Chondrocyte (in vitro differentiated cells): ENCODE measurements at regions not wholly inside any gene's neighbourhood (a gene's known extent, or its start where the extent isn't known, plus 50 kb on each side); places are given as distances from the start of the nearest gene placed in this dataset.

ENCODE experiments used
- DNase-seq: peaks from one replicate; pipeline ENCODE4 v3.0.0; 2021; ENCODE audit warnings: mixed read lengths, low spot score
- H3K27ac Mint-ChIP-seq: one replicate; pipeline ENCODE4 v1.8.0; 2021; ENCODE audit warnings: mild to moderate bottlenecking, moderate library complexity, mixed read lengths; ENCODE audit not compliant: unreplicated experiment
- H3K27me3 Mint-ChIP-seq: 2 replicates; pipeline ENCODE4 v1.8.0; 2021; ENCODE audit warnings: low read depth, mixed read lengths
- H3K36me3 Mint-ChIP-seq: 2 replicates; pipeline ENCODE4 v1.8.0; 2021; ENCODE audit warnings: low read depth, mixed read lengths
- H3K4me1 Mint-ChIP-seq: 2 replicates; pipeline ENCODE4 v1.8.0; 2021; ENCODE audit warnings: low read depth, mild to moderate bottlenecking, mixed read lengths
- H3K4me3 Mint-ChIP-seq: one replicate; pipeline ENCODE4 v1.8.0; 2021; ENCODE audit warnings: mild to moderate bottlenecking, moderate library complexity, mixed read lengths; ENCODE audit not compliant: unreplicated experiment
- H3K9me3 Mint-ChIP-seq: 2 replicates; pipeline ENCODE4 v1.8.0; 2021; ENCODE audit warnings: low read depth, mixed read lengths
- TF ChIP-seq, protein P1 (sequence below): fragments of 200-600 bp; sonication (generic); IDR thresholded peaks from 2 replicates; pipeline ENCODE4 v1.5.0; 2021; ENCODE audit warnings: antibody characterized with exemption, mild to moderate bottlenecking, moderate library complexity

DNA sequence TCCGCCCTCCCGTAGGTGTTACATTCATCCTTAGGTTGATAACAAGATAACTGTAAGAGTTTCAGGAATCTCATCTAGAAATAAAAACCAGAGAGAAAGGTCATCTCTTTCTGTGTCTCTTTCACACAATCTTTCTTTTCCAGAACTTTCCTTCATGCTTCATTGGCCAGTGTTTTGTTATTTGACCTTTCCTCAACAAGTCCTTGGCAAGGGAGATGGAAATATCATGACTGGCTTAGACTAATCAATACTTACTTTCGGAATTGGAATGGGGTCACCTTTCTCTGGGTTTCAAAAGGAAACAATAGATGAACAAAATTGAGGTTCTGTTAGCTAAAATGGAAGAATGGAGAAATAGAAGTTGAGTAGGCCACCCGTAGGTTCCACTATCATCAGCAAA lies 72.9 kb upstream of the PPP2R5A start:
- Mint-ChIP-seq H3K36me3 (no peaks in the 10 kb centered on the region), H3K4me3 (no peak overlapping the region), H3K27me3 (peaks cover 1% of the 10 kb centered on the region), H3K27ac (no peak overlapping the region), H3K9me3 (no peaks in the 10 kb centered on the region), H3K4me1 (no peaks in the 10 kb centered on the region)
- no peak for DNase-seq
- TF ChIP-seq, protein P1, sequence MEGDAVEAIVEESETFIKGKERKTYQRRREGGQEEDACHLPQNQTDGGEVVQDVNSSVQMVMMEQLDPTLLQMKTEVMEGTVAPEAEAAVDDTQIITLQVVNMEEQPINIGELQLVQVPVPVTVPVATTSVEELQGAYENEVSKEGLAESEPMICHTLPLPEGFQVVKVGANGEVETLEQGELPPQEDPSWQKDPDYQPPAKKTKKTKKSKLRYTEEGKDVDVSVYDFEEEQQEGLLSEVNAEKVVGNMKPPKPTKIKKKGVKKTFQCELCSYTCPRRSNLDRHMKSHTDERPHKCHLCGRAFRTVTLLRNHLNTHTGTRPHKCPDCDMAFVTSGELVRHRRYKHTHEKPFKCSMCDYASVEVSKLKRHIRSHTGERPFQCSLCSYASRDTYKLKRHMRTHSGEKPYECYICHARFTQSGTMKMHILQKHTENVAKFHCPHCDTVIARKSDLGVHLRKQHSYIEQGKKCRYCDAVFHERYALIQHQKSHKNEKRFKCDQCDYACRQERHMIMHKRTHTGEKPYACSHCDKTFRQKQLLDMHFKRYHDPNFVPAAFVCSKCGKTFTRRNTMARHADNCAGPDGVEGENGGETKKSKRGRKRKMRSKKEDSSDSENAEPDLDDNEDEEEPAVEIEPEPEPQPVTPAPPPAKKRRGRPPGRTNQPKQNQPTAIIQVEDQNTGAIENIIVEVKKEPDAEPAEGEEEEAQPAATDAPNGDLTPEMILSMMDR, result no peak

DNA sequence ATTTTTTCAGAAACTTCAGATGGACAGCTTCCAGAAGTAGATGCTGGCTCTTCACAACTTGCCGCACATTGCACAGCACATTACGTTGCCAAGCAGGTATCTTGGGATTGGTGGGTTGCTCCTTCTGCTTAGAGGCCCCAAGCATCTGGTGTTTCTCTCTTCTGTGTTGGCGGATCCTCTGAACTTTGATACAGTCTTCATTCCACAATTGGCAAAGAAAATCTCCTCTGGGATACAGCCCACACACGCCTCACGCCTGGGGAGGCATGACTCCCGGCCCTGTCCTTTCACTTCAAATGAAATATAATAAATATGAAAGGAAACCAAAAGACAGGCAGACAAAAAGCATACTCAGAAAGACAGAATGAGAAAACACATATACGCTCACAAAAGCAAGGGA lies 72.3 kb upstream of the PPP2R5A start:
- no peaks in the 10 kb centered on the region for H3K36me3 Mint-ChIP-seq
- no peak overlapping the region for H3K4me3 Mint-ChIP-seq
- no peak for DNase-seq
- no peak overlapping the region for H3K27ac Mint-ChIP-seq
- no peaks in the 10 kb centered on the region for H3K4me1 Mint-ChIP-seq
- no peaks in the 10 kb centered on the region for H3K9me3 Mint-ChIP-seq
- H3K27me3 Mint-ChIP-seq, result peaks cover 1% of the 10 kb centered on the region
- TF ChIP-seq, protein P1, result no peak

DNA sequence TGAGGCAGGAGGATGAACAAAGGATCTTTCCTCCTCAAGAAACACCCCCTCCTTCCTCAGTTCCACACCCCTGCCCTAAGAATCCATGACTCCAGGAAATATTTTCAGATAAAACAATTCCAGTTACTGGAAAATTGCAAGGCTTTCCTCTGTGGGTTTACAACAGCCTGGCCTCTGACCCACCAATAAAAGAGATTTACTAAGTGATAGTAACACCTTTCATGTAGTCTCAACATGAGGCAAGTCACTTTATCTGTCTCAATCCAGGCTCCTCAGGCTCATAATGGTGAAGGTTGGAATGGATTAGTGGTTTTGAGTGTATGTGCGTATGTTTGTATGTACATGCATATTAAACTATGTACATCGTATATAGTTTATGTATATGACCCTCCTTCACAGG lies 71.4 kb upstream of the PPP2R5A start:
- Mint-ChIP-seq H3K4me1 (peaks cover 4% of the 10 kb centered on the region), H3K27me3 (peaks cover 1% of the 10 kb centered on the region), H3K4me3 (no peak overlapping the region), H3K27ac (no peak overlapping the region), H3K36me3 (no peaks in the 10 kb centered on the region), H3K9me3 (no peaks in the 10 kb centered on the region)
- TF ChIP-seq, protein P1, result no peak
- DNase-seq, result no peak

DNA sequence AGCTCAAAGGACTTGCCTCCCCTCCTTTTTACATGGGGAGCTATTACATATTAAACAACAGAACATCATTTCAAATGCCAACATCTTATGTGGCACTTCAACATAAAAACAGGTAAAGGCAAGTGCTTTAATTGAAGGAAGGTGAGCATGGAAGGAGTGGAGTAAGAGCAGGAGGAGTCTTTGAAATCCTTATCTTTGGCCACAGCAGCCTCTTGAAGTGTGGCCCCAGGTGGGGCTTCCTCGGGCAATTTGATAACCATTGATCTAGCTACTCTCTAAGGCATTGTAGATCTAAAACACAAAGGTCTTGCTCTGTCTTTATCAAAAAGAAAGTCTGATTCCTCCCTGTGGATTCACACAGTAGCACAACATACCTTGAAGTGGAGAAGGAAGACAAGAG lies 70.9 kb upstream of the PPP2R5A start:
- H3K27me3 Mint-ChIP-seq, result peaks cover 1% of the 10 kb centered on the region
- no peaks in the 10 kb centered on the region for H3K9me3 Mint-ChIP-seq
- TF ChIP-seq, protein P1, result no peak
- H3K4me3 Mint-ChIP-seq, result no peak overlapping the region
- peaks cover 10% of the 10 kb centered on the region for H3K4me1 Mint-ChIP-seq
- H3K27ac Mint-ChIP-seq, result no peak overlapping the region
- no peaks in the 10 kb centered on the region for H3K36me3 Mint-ChIP-seq
- DNase-seq, result no peak

DNA sequence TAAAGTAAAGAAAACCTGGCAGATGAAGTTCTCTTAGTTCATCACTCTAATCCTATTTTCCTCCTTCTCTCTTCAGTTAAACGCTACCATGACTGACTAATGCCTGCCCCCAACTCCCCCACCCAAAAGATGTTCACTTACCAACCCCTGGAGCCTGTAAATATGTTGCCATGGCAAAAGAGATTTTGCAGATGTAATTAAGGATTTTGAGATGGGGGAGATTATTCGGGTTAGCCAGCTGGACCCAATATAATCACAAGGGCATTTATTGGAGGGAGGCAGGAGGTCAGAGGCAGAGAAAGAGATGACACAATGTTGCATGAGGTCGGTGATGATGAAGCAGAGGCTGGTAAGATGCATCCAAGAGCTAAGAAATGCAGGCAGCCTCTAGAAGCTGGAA lies 69.3 kb upstream of the PPP2R5A start:
- H3K4me1 Mint-ChIP-seq, result peaks cover 16% of the 10 kb centered on the region
- H3K9me3 Mint-ChIP-seq, result no peaks in the 10 kb centered on the region
- no peak overlapping the region for H3K4me3 Mint-ChIP-seq
- no peaks in the 10 kb centered on the region for H3K36me3 Mint-ChIP-seq
- TF ChIP-seq, protein P1, result no peak
- peaks cover 1% of the 10 kb centered on the region for H3K27me3 Mint-ChIP-seq
- DNase-seq, result no peak
- H3K27ac Mint-ChIP-seq, result no peak overlapping the region
